Hippocampal formation (tissue), 2 donors: ENCODE measurements at regions not wholly inside any gene's neighbourhood (a gene's known extent, or its start where the extent isn't known, plus 50 kb on each side); places are given as distances from the start of the nearest gene placed in this dataset.
"Not testable (repeated sequence)": the region's sequence is repeated elsewhere in the genome, so short reads cannot be mapped to it uniquely, and the experiment has no call there.

Experiments
- DNase-seq, 2 donors: peaks; one replicate each; lab custom pipeline; 2025; lab: John Stamatoyannopoulos, UW

- no peak for DNase-seq
Observed at GRCh38 chr1:213585402-213585801, 402.4 kb upstream of the PROX1 start.

- no peak for DNase-seq
Observed at GRCh38 chr1:213585959-213586586, 401.7 kb upstream of the PROX1 start.

- no peak for DNase-seq
Observed at GRCh38 chr1:213586587-213586972, 401.2 kb upstream of the PROX1 start.

- DNase-seq: no peak
Observed at GRCh38 chr1:213596729-213597128, 391.0 kb upstream of the PROX1 start.

- DNase-seq: no peak
Observed at GRCh38 chr1:213598263-213598662, 389.5 kb upstream of the PROX1 start.

- DNase-seq: no peak
Observed at GRCh38 chr1:213600879-213601278, 386.9 kb upstream of the PROX1 start.

GRCh38 chr1:213601705-213602104 lies 386.1 kb upstream of the PROX1 start:
- not testable (repeated sequence) for DNase-seq

- DNase-seq: no peak
Observed at GRCh38 chr1:213602796-213603486, 384.8 kb upstream of the PROX1 start.

- no peak for DNase-seq
Observed at GRCh38 chr1:213604477-213604876, 383.3 kb upstream of the PROX1 start.

GRCh38 chr1:213605732-213606131 lies 382.0 kb upstream of the PROX1 start:
- DNase-seq: no peak

- no peak for DNase-seq
Observed at GRCh38 chr1:213606252-213606820, 381.4 kb upstream of the PROX1 start.

- no peak for DNase-seq
Observed at GRCh38 chr1:213613549-213613948, 374.2 kb upstream of the PROX1 start.

GRCh38 chr1:213615226-213615916 lies 372.4 kb upstream of the PROX1 start:
- no peak for DNase-seq

- DNase-seq: no peak
Observed at GRCh38 chr1:213617133-213617532, 370.6 kb upstream of the PROX1 start.

- DNase-seq: no peak
Observed at GRCh38 chr1:213618094-213618493, 369.7 kb upstream of the PROX1 start.

GRCh38 chr1:213619026-213619425 lies 368.7 kb upstream of the PROX1 start:
- no peak for DNase-seq

- no peak for DNase-seq
Observed at GRCh38 chr1:213621077-213621476, 366.7 kb upstream of the PROX1 start.

- DNase-seq: no peak
Observed at GRCh38 chr1:213622365-213623063, 365.3 kb upstream of the PROX1 start.

GRCh38 chr1:213623064-213623581 lies 364.6 kb upstream of the PROX1 start:
- DNase-seq: no peak

GRCh38 chr1:213623862-213624261 lies 363.9 kb upstream of the PROX1 start:
- DNase-seq: no peak

GRCh38 chr1:213636778-213637177 lies 351.0 kb upstream of the PROX1 start:
- not testable (repeated sequence) for DNase-seq

- DNase-seq: no peak
Observed at GRCh38 chr1:213641312-213641711, 346.5 kb upstream of the PROX1 start.
